Cardiac muscle cell (in vitro differentiated cells and primary cell): ENCODE measurements at regions not wholly inside any gene's neighbourhood (a gene's known extent, or its start where the extent isn't known, plus 50 kb on each side); places are given as distances from the start of the nearest gene placed in this dataset.

ENCODE experiments used
- DNase-seq, 2 donors: peaks; one replicate each; pipeline versions ENCODE4 v3.0.0 to v3.0.0-alpha.2; 2010 to 2017; ENCODE audit warnings: low read depth in 1 of 2, low spot score in 1 of 2
- H3K27ac ChIP-seq: fragments of 200-600 bp; sonication (generic); 2 replicates; pipeline ENCODE4 v1.5.1; 2016
- H3K27me3 ChIP-seq: fragments of 200-600 bp; sonication (generic); 2 replicates; pipeline ENCODE4 v1.6.0; 2016; ENCODE audit warnings: control low read depth
- H3K36me3 ChIP-seq: fragments of 200-600 bp; sonication (generic); 2 replicates; pipeline ENCODE4 v1.5.1; 2016; ENCODE audit warnings: control low read depth
- H3K4me1 ChIP-seq: fragments of 200-600 bp; sonication (generic); 2 replicates; pipeline ENCODE4 v1.8.1; 2017; ENCODE audit warnings: low read depth, mild to moderate bottlenecking, mixed run types
- H3K4me3 ChIP-seq: fragments of 200-600 bp; sonication (generic); 2 replicates; pipeline ENCODE4 v1.5.1; 2016; ENCODE audit warnings: mild to moderate bottlenecking
- H3K9me3 ChIP-seq: fragments of 200-600 bp; sonication (generic); 2 replicates; pipeline ENCODE4 v1.5.1; 2017; ENCODE audit warnings: low read depth, mild to moderate bottlenecking, control low read depth
- CTCF ChIP-seq: IDR thresholded peaks from 2 replicates; pipeline ENCODE4 v1.5.1; 2012; ENCODE audit warnings: low read depth, mild to moderate bottlenecking, low read length

- no peaks in the 10 kb centered on the region for H3K9me3 ChIP-seq
- H3K36me3 ChIP-seq, result no peaks in the 10 kb centered on the region
- H3K27ac ChIP-seq, result no peak overlapping the region
- no peak for DNase-seq
- no peaks in the 10 kb centered on the region for H3K27me3 ChIP-seq
- no peak overlapping the region for H3K4me3 ChIP-seq
- no peaks in the 10 kb centered on the region for H3K4me1 ChIP-seq
- TF ChIP-seq CTCF, result no peak
Observed at GRCh38 chr4:14545163-14545562, 457.1 kb upstream of the CPEB2 start.

DNA sequence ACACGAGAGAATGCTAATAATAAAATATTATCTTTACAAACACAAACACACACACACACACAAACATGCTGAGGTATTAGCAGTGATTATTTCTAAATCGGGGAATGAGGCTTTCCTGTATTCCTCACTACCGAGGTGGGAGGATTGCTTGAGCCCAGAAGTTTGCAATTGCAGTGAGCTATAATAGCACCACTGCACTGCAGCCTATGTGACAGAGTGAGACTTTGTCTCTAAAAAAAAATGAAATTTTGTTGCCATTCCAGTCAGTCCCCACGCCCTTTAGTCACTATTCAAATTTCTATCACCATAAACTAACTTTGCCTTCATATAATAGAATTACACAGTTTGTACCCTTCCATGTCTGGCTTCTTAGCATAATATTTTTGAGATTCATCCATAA lies 456.5 kb upstream of the CPEB2 start:
- TF ChIP-seq CTCF, result no peak
- Histone ChIP-seq H3K27ac (no peak overlapping the region), H3K36me3 (no peaks in the 10 kb centered on the region), H3K9me3 (no peaks in the 10 kb centered on the region), H3K4me1 (no peaks in the 10 kb centered on the region), H3K4me3 (no peak overlapping the region), H3K27me3 (no peaks in the 10 kb centered on the region)
- no peak for DNase-seq

- H3K27ac ChIP-seq, result no peak overlapping the region
Observed at GRCh38 chr4:14552119-14552518, 450.2 kb upstream of the CPEB2 start.

DNA sequence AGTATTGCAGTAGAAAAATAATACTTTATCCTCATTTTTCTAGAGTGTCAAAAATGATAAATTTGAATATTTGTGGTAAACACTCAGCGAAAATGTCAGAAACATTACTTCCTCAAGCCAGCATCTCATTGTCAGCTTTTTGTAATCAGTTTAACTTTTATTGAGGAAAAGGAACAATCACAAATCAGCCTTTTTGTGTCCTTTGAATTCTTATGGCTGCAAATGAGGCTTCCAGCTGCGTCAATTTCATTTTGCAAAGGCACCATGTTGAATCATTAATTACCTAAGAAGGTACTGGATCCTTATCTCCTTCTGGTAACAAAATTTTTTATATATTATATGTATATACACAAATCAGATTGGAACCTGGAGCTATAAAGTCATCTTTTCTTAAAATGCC lies 442.6 kb upstream of the CPEB2 start:
- Histone ChIP-seq H3K4me3 (no peak overlapping the region), H3K27ac (no peak overlapping the region), H3K4me1 (no peaks in the 10 kb centered on the region), H3K9me3 (no peaks in the 10 kb centered on the region), H3K36me3 (no peaks in the 10 kb centered on the region), H3K27me3 (no peaks in the 10 kb centered on the region)
- DNase-seq, result no peak
- no peak for TF ChIP-seq CTCF

More at GRCh38 chr4:14552119-14552518, 450.2 kb upstream of the CPEB2 start:
- Histone ChIP-seq H3K36me3 (no peaks in the 10 kb centered on the region), H3K27me3 (no peaks in the 10 kb centered on the region), H3K4me1 (no peaks in the 10 kb centered on the region), H3K9me3 (no peaks in the 10 kb centered on the region), H3K4me3 (no peak overlapping the region)
- DNase-seq, result no peak
- no peak for TF ChIP-seq CTCF

GRCh38 chr4:14560577-14560976 lies 441.7 kb upstream of the CPEB2 start:
- H3K4me1 ChIP-seq, result no peaks in the 10 kb centered on the region
- no peaks in the 10 kb centered on the region for H3K36me3 ChIP-seq
- H3K9me3 ChIP-seq, result no peaks in the 10 kb centered on the region
- DNase-seq, result no peak
- no peak overlapping the region for H3K4me3 ChIP-seq
- H3K27me3 ChIP-seq, result no peaks in the 10 kb centered on the region
- H3K27ac ChIP-seq, result no peak overlapping the region
- TF ChIP-seq CTCF, result no peak

DNA sequence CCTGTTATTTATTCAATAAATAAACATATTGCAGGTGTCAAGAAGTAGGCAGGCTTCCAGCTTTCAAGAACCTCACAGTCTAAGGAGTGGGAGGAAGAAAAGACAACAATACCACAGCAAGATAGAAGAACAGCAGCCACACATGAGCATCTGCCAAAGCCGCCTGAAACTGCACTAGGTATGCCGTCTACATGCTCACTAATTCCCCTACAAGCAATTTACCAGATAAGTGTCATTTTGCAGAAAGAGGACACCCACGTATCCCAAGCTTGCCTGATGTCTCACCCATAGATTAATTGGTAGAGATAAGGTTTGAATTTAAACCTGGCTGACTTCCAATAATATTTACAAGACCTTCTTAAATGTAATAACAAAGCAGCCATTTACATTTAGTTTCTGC lies 439.4 kb upstream of the CPEB2 start:
- DNase-seq, result no peak
- Histone ChIP-seq H3K9me3 (no peaks in the 10 kb centered on the region), H3K27me3 (no peaks in the 10 kb centered on the region), H3K36me3 (no peaks in the 10 kb centered on the region), H3K27ac (no peak overlapping the region), H3K4me1 (no peaks in the 10 kb centered on the region), H3K4me3 (no peak overlapping the region)
- no peak for TF ChIP-seq CTCF
